ENCODE measurements at regions not wholly inside any gene's neighbourhood (a gene's known extent, or its start where the extent isn't known, plus 50 kb on each side); places are given as distances from the start of the nearest gene placed in this dataset.

- DNase-seq (ENCODE audit: low read depth), result no peak
- no peaks in the 10 kb centered on the region for H3K27me3 ChIP-seq (ENCODE audit: control insufficient read depth, insufficient read depth, low read length)
- H3K4me3 ChIP-seq (ENCODE audit: low read depth, low read length), result no peak overlapping the region
- H3K36me3 ChIP-seq (ENCODE audit: control insufficient read depth, insufficient read depth, low read length), result no peaks in the 10 kb centered on the region
- no peak for TF ChIP-seq CTCF (IDR thresholded peaks at IDR 0.05; ENCODE audit: insufficient read depth, low read length, poor library complexity, severe bottlenecking)
Observed at GRCh38 chr3:80676261-80676660, 908.5 kb upstream of the ROBO1 start.

GRCh38 chr3:80675790-80676189, 908.0 kb upstream of the ROBO1 start:
- DNase-seq (ENCODE audit: low read depth), result no peak
- no peaks in the 10 kb centered on the region for H3K36me3 ChIP-seq (ENCODE audit: control insufficient read depth, insufficient read depth, low read length)
- H3K4me3 ChIP-seq (ENCODE audit: low read depth, low read length), result no peak overlapping the region
- H3K27me3 ChIP-seq (ENCODE audit: control insufficient read depth, insufficient read depth, low read length), result no peaks in the 10 kb centered on the region
- TF ChIP-seq CTCF (IDR thresholded peaks at IDR 0.05; ENCODE audit: insufficient read depth, low read length, poor library complexity, severe bottlenecking), result no peak

GRCh38 chr3:80668600-80669294, 900.9 kb upstream of the ROBO1 start:
- no peak for DNase-seq (ENCODE audit: low read depth)
- H3K4me3 ChIP-seq (ENCODE audit: low read depth, low read length), result no peak overlapping the region
- no peaks in the 10 kb centered on the region for H3K36me3 ChIP-seq (ENCODE audit: control insufficient read depth, insufficient read depth, low read length)
- H3K27me3 ChIP-seq (ENCODE audit: control insufficient read depth, insufficient read depth, low read length), result no peaks in the 10 kb centered on the region
- no peak for TF ChIP-seq CTCF (IDR thresholded peaks at IDR 0.05; ENCODE audit: insufficient read depth, low read length, poor library complexity, severe bottlenecking)

- TF ChIP-seq CTCF (IDR thresholded peaks at IDR 0.05; ENCODE audit: insufficient read depth, low read length, poor library complexity, severe bottlenecking), result no peak
- Histone ChIP-seq H3K4me3 (ENCODE audit: low read depth, low read length) (no peak overlapping the region), H3K27me3 (ENCODE audit: control insufficient read depth, insufficient read depth, low read length) (no peaks in the 10 kb centered on the region), H3K36me3 (ENCODE audit: control insufficient read depth, insufficient read depth, low read length) (no peaks in the 10 kb centered on the region)
- DNase-seq (ENCODE audit: low read depth), result no peak
Observed at GRCh38 chr3:80668100-80668499, 900.3 kb upstream of the ROBO1 start.

GRCh38 chr3:80663426-80663825, 895.6 kb upstream of the ROBO1 start:
- Histone ChIP-seq H3K4me3 (ENCODE audit: low read depth, low read length) (no peak overlapping the region), H3K27me3 (ENCODE audit: control insufficient read depth, insufficient read depth, low read length) (no peaks in the 10 kb centered on the region), H3K36me3 (ENCODE audit: control insufficient read depth, insufficient read depth, low read length) (no peaks in the 10 kb centered on the region)
- no peak for DNase-seq (ENCODE audit: low read depth)
- no peak for TF ChIP-seq CTCF (IDR thresholded peaks at IDR 0.05; ENCODE audit: insufficient read depth, low read length, poor library complexity, severe bottlenecking)

- no peak for TF ChIP-seq CTCF (IDR thresholded peaks at IDR 0.05; ENCODE audit: insufficient read depth, low read length, poor library complexity, severe bottlenecking)
- H3K36me3 ChIP-seq (ENCODE audit: control insufficient read depth, insufficient read depth, low read length), result no peaks in the 10 kb centered on the region
- DNase-seq (ENCODE audit: low read depth), result no peak
Observed at GRCh38 chr3:80655216-80655615, 887.4 kb upstream of the ROBO1 start.

More at GRCh38 chr3:80655216-80655615, 887.4 kb upstream of the ROBO1 start:
- Histone ChIP-seq H3K27me3 (ENCODE audit: control insufficient read depth, insufficient read depth, low read length) (no peaks in the 10 kb centered on the region), H3K4me3 (ENCODE audit: low read depth, low read length) (no peak overlapping the region)

Measured in kidney epithelial cell (primary cell).